ENCODE measurements at regions not wholly inside any gene's neighbourhood (a gene's known extent, or its start where the extent isn't known, plus 50 kb on each side); places are given as distances from the start of the nearest gene placed in this dataset.

GRCh38 chr3:99009851-99010250, 108.4 kb upstream of the DCBLD2 start:
- ChIA-PET CTCF (interaction anchor here (1.0 kb wide), 1 partner anchor 46 kb away, joined by 3 read pairs; no protein-coding TSS in a partner anchor), POLR2A (no interaction called here)
- H3K36me3 Mint-ChIP-seq (ENCODE audit: low read depth): no peaks in the 10 kb centered on the region
- no peak overlapping the region for H3K27ac Mint-ChIP-seq
- H3K4me3 Mint-ChIP-seq: no peak overlapping the region
- H3K4me1 Mint-ChIP-seq (ENCODE audit: low read depth): no peaks in the 10 kb centered on the region
- no peak for ATAC-seq
- no peaks in the 10 kb centered on the region for H3K9me3 Mint-ChIP-seq (ENCODE audit: insufficient read depth)
- no peak for DNase-seq
- no peaks in the 10 kb centered on the region for H3K27me3 Mint-ChIP-seq (ENCODE audit: low read depth)

- Mint-ChIP-seq H3K27me3 (ENCODE audit: low read depth) (no peaks in the 10 kb centered on the region), H3K36me3 (ENCODE audit: low read depth) (no peaks in the 10 kb centered on the region), H3K27ac (no peak overlapping the region), H3K4me3 (no peak overlapping the region), H3K4me1 (ENCODE audit: low read depth) (no peaks in the 10 kb centered on the region), H3K9me3 (ENCODE audit: insufficient read depth) (peaks cover 4% of the 10 kb centered on the region)
- no peak for ATAC-seq
- no peak for DNase-seq
- ChIA-PET POLR2A (no interaction called here), CTCF (no interaction called here)
Measured at GRCh38 chr3:99006686-99007085, 105.2 kb upstream of the DCBLD2 start.

- POLR2A ChIA-PET: no interaction called here
- Mint-ChIP-seq H3K27me3 (ENCODE audit: low read depth) (peaks cover 1% of the 10 kb centered on the region), H3K27ac (no peak overlapping the region), H3K4me3 (no peak overlapping the region), H3K9me3 (ENCODE audit: insufficient read depth) (peaks cover 4% of the 10 kb centered on the region), H3K36me3 (ENCODE audit: low read depth) (no peaks in the 10 kb centered on the region), H3K4me1 (ENCODE audit: low read depth) (no peaks in the 10 kb centered on the region)
- no peak for DNase-seq
- CTCF ChIA-PET: no interaction called here
- ATAC-seq: no peak
Measured at GRCh38 chr3:98999675-99000074, 98.2 kb upstream of the DCBLD2 start.

GRCh38 chr3:98994128-98994762, 92.8 kb upstream of the DCBLD2 start:
- Mint-ChIP-seq H3K4me1 (ENCODE audit: low read depth) (no peaks in the 10 kb centered on the region), H3K4me3 (no peak overlapping the region)

GRCh38 chr3:98991393-98991792, 89.9 kb upstream of the DCBLD2 start:
- ATAC-seq (no peak), DNase-seq (no peak)
- CTCF ChIA-PET: no interaction called here
- no peak overlapping the region for H3K4me3 Mint-ChIP-seq
- no peaks in the 10 kb centered on the region for H3K36me3 Mint-ChIP-seq (ENCODE audit: low read depth)
- H3K4me1 Mint-ChIP-seq (ENCODE audit: low read depth): no peaks in the 10 kb centered on the region
- no peak overlapping the region for H3K27ac Mint-ChIP-seq
- peaks cover 4% of the 10 kb centered on the region for H3K27me3 Mint-ChIP-seq (ENCODE audit: low read depth)
- H3K9me3 Mint-ChIP-seq (ENCODE audit: insufficient read depth): no peaks in the 10 kb centered on the region
- POLR2A ChIA-PET: no interaction called here

More at GRCh38 chr3:98994128-98994762, 92.8 kb upstream of the DCBLD2 start:
- no peaks in the 10 kb centered on the region for H3K9me3 Mint-ChIP-seq (ENCODE audit: insufficient read depth)
- DNase-seq (no peak), ATAC-seq (no peak)
- ChIA-PET POLR2A (no interaction called here), CTCF (interaction anchor here (1.0 kb wide), 1 partner anchor 177 kb away, joined by 4 read pairs; no protein-coding TSS in a partner anchor)
- peaks cover 4% of the 10 kb centered on the region for H3K27me3 Mint-ChIP-seq (ENCODE audit: low read depth)
- H3K36me3 Mint-ChIP-seq (ENCODE audit: low read depth): no peaks in the 10 kb centered on the region
- no peak overlapping the region for H3K27ac Mint-ChIP-seq

- DNase-seq (no peak), ATAC-seq (no peak)
- H3K27ac Mint-ChIP-seq: no peak overlapping the region
- POLR2A ChIA-PET: no interaction called here
- peaks cover 4% of the 10 kb centered on the region for H3K27me3 Mint-ChIP-seq (ENCODE audit: low read depth)
- no peaks in the 10 kb centered on the region for H3K9me3 Mint-ChIP-seq (ENCODE audit: insufficient read depth)
- no peak overlapping the region for H3K4me3 Mint-ChIP-seq
- H3K4me1 Mint-ChIP-seq (ENCODE audit: low read depth): no peaks in the 10 kb centered on the region
- CTCF ChIA-PET: no interaction called here
- H3K36me3 Mint-ChIP-seq (ENCODE audit: low read depth): no peaks in the 10 kb centered on the region
Measured at GRCh38 chr3:98990657-98991056, 89.2 kb upstream of the DCBLD2 start.

GRCh38 chr3:98986073-98986472, 84.6 kb upstream of the DCBLD2 start:
- Mint-ChIP-seq H3K27me3 (ENCODE audit: low read depth) (peaks cover 3% of the 10 kb centered on the region), H3K4me3 (no peak overlapping the region), H3K9me3 (ENCODE audit: insufficient read depth) (no peaks in the 10 kb centered on the region), H3K4me1 (ENCODE audit: low read depth) (peaks cover 2% of the 10 kb centered on the region), H3K27ac (no peak overlapping the region), H3K36me3 (ENCODE audit: low read depth) (no peaks in the 10 kb centered on the region)
- ATAC-seq (no peak), DNase-seq (no peak)
- CTCF ChIA-PET: no interaction called here
- POLR2A ChIA-PET: no interaction called here

GRCh38 chr3:98985431-98985830, 83.9 kb upstream of the DCBLD2 start:
- ChIA-PET POLR2A (no interaction called here), CTCF (no interaction called here)
- Mint-ChIP-seq H3K9me3 (ENCODE audit: insufficient read depth) (no peaks in the 10 kb centered on the region), H3K36me3 (ENCODE audit: low read depth) (no peaks in the 10 kb centered on the region), H3K4me1 (ENCODE audit: low read depth) (peaks cover 2% of the 10 kb centered on the region), H3K4me3 (no peak overlapping the region), H3K27me3 (ENCODE audit: low read depth) (peaks cover 2% of the 10 kb centered on the region), H3K27ac (no peak overlapping the region)
- no peak for ATAC-seq
- no peak for DNase-seq

GRCh38 chr3:98984024-98984423, 82.5 kb upstream of the DCBLD2 start:
- H3K27ac Mint-ChIP-seq: no peak overlapping the region
- peaks cover 2% of the 10 kb centered on the region for H3K4me1 Mint-ChIP-seq (ENCODE audit: low read depth)
- POLR2A ChIA-PET: no interaction called here
- no peak overlapping the region for H3K4me3 Mint-ChIP-seq
- no peaks in the 10 kb centered on the region for H3K9me3 Mint-ChIP-seq (ENCODE audit: insufficient read depth)
- CTCF ChIA-PET: no interaction called here
- H3K36me3 Mint-ChIP-seq (ENCODE audit: low read depth): no peaks in the 10 kb centered on the region
- DNase-seq (no peak), ATAC-seq (no peak)
- peaks cover 5% of the 10 kb centered on the region for H3K27me3 Mint-ChIP-seq (ENCODE audit: low read depth)

- peaks cover 2% of the 10 kb centered on the region for H3K4me1 Mint-ChIP-seq (ENCODE audit: low read depth)
- H3K4me3 Mint-ChIP-seq: no peak overlapping the region
- peaks cover 5% of the 10 kb centered on the region for H3K27me3 Mint-ChIP-seq (ENCODE audit: low read depth)
- H3K9me3 Mint-ChIP-seq (ENCODE audit: insufficient read depth): no peaks in the 10 kb centered on the region
- ATAC-seq (no peak), DNase-seq (no peak)
- no peak overlapping the region for H3K27ac Mint-ChIP-seq
- ChIA-PET CTCF (no interaction called here), POLR2A (no interaction called here)
- no peaks in the 10 kb centered on the region for H3K36me3 Mint-ChIP-seq (ENCODE audit: low read depth)
Measured at GRCh38 chr3:98982351-98982750, 80.9 kb upstream of the DCBLD2 start.

- Mint-ChIP-seq H3K4me1 (ENCODE audit: low read depth) (peaks cover 2% of the 10 kb centered on the region), H3K9me3 (ENCODE audit: insufficient read depth) (no peaks in the 10 kb centered on the region), H3K4me3 (no peak overlapping the region), H3K27me3 (ENCODE audit: low read depth) (peaks cover 5% of the 10 kb centered on the region), H3K27ac (no peak overlapping the region), H3K36me3 (ENCODE audit: low read depth) (no peaks in the 10 kb centered on the region)
- no peak for DNase-seq
- ChIA-PET CTCF (no interaction called here), POLR2A (no interaction called here)
- ATAC-seq: no peak
Measured at GRCh38 chr3:98980915-98981596, 79.6 kb upstream of the DCBLD2 start.

GRCh38 chr3:98979296-98979695, 77.8 kb upstream of the DCBLD2 start:
- ChIA-PET POLR2A (no interaction called here), CTCF (no interaction called here)
- H3K9me3 Mint-ChIP-seq (ENCODE audit: insufficient read depth): no peaks in the 10 kb centered on the region
- no peak overlapping the region for H3K27ac Mint-ChIP-seq
- H3K27me3 Mint-ChIP-seq (ENCODE audit: low read depth): peaks cover 5% of the 10 kb centered on the region
- H3K4me1 Mint-ChIP-seq (ENCODE audit: low read depth): peaks cover 2% of the 10 kb centered on the region
- no peak for DNase-seq
- no peak overlapping the region for H3K4me3 Mint-ChIP-seq
- no peak for ATAC-seq
- no peaks in the 10 kb centered on the region for H3K36me3 Mint-ChIP-seq (ENCODE audit: low read depth)
